Epithelial cell of esophagus (primary cell): ENCODE measurements at regions not wholly inside any gene's neighbourhood (a gene's known extent, or its start where the extent isn't known, plus 50 kb on each side); places are given as distances from the start of the nearest gene placed in this dataset.

ENCODE experiments used
- DNase-seq: peaks from one replicate; pipeline ENCODE4 v3.0.0; 2010; ENCODE audit warnings: low read depth
- H3K4me3 ChIP-seq: 2 replicates; pipeline ENCODE4 v1.5.1; 2011; ENCODE audit warnings: mild to moderate bottlenecking, low read length, control low read depth
- CTCF ChIP-seq: IDR thresholded peaks from 2 replicates; pipeline ENCODE4 v1.5.1; 2011; ENCODE audit warnings: low read depth, mild to moderate bottlenecking, low read length, control low read depth, inconsistent platforms; ENCODE audit not compliant: insufficient read depth; ENCODE audit errors: missing control alignments

- H3K4me3 ChIP-seq, result no peak overlapping the region
- DNase-seq, result no peak
- no peak for TF ChIP-seq CTCF
Measured at GRCh38 chr12:113676547-113676946, 204.9 kb upstream of the LHX5 start.

GRCh38 chr12:113676117-113676516, 204.4 kb upstream of the LHX5 start:
- no peak for TF ChIP-seq CTCF
- H3K4me3 ChIP-seq, result no peak overlapping the region
- DNase-seq, result no peak

DNA sequence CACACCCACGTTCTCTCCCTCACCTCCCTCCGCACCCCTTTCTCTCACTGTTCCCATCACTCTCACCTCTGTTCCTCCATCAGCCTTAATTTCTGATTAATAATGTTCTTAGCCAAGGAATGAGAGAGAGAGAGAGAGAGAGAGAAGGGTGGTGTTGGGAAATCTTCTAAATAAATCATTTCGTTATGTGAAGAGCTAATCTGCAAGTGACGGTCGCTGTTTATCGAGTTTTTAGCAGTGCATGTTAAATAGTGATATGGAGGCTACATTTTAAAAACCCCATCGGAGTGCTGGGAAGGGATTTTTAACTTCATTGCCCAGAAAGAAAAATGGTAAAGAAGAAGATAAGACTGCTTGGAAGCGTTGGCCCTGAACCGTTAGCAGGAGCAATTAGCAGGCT, 203.3 kb upstream of the LHX5 start:
- no peak for TF ChIP-seq CTCF
- H3K4me3 ChIP-seq, result no peak overlapping the region
- no peak for DNase-seq

DNA sequence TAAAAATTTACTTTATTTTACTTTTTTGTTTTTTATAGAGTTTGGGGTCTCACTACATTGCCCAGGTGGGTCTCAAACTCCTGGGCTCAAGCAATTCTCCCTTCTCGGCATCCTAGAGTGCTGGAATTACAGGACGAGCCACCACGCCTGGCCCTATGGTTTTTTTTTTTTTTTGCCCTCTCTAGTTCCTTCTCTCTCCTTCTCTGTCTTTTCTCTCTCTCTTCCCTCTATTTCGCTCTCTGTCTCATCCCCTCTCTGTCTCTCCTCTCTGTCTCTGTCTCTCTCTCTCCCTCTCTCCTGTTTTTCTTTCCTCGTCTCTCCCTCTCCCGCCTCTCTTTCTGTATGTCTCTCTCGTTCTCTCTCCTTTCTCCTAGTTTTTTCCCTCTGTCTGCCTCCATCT, 202.6 kb upstream of the LHX5 start:
- no peak for TF ChIP-seq CTCF
- no peak for DNase-seq
- H3K4me3 ChIP-seq, result no peak overlapping the region

DNA sequence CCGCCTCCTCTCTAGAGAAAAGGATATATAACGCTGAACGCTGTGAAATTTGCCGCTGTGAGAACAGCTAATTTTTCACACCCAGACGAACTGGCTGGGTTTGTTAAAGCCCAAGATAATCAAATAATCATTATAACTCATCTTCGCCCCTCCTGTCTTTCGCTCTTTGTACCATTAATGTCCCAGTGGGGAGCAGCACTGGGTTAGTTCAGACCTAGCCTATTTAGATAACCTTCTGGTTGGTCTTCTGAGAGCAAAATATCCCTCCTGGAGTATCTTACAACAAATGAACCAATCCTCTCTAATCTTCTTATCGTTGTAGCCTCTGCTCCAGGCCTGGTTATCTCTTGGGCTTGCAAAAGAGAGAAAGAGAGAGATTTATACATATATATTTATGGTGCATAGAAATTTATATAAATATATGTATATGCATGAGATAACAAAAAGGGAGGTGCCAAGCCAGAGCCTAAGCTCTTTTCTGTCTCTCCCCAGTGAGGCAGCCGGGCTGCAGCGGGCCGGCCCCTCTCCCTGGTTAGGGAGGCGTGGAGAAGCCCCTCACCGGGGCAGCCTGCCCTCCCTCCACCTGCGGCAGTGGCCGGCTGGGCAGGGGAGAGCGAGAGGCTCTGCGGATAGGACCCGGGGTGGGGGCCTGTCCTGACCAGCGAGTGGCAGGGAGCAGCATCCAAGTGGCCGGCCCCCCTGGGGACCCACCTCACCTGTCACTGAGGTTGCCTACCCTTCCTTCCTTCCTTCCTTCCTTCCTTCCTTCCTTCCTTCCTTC, 202.0 kb upstream of the LHX5 start:
- no peak overlapping the region for H3K4me3 ChIP-seq
- DNase-seq, result no peak
- no peak for TF ChIP-seq CTCF

GRCh38 chr12:113670742-113671141, 199.1 kb upstream of the LHX5 start:
- no peak for TF ChIP-seq CTCF
- DNase-seq, result no peak
- no peak overlapping the region for H3K4me3 ChIP-seq
